Thyroid gland (tissue), 4 donors: ENCODE measurements at regions not wholly inside any gene's neighbourhood (a gene's known extent, or its start where the extent isn't known, plus 50 kb on each side); places are given as distances from the start of the nearest gene placed in this dataset.
"Not testable (repeated sequence)": the region's sequence is repeated elsewhere in the genome, so short reads cannot be mapped to it uniquely, and the experiment has no call there.

ENCODE experiments used
- DNase-seq, 2 donors: peaks; one replicate each; pipeline ENCODE4 v3.0.0-alpha.2; 2019
- H3K27ac ChIP-seq, 3 donors: fragments of 200-600 bp; sonication (generic); 1 replicate in 2 of 3; 2 replicates in 1 of 3; pipeline ENCODE4 v1.5.1; 2016 to 2019; ENCODE audit warnings: mild to moderate bottlenecking in 1 of 3, moderate library complexity in 1 of 3
- H3K27me3 ChIP-seq: fragments of 200-600 bp; sonication (generic); one replicate; pipeline ENCODE4 v1.5.1; 2019
- H3K36me3 ChIP-seq, 2 donors: fragments of 200-600 bp; sonication (generic); one replicate each; pipeline ENCODE4 v1.5.1; 2016 to 2019
- H3K4me1 ChIP-seq, 2 donors: fragments of 200-600 bp; sonication (generic); one replicate each; pipeline ENCODE4 v1.5.1; 2017 to 2019
- H3K4me3 ChIP-seq, 3 donors: fragments of 200-600 bp; sonication (generic); replicated peaks in 1 of 3; 1 replicate in 2 of 3; 2 replicates in 1 of 3; pipeline ENCODE4 v1.5.1; 2016; ENCODE audit warnings: mild to moderate bottlenecking in 1 of 3
- H3K9me3 ChIP-seq: fragments of 200-600 bp; sonication (generic); one replicate; pipeline ENCODE4 v1.5.1; 2017
- CTCF ChIP-seq, 6 experiments: fragments of 200-600 bp in 3 of 6; fragments of 450-650 bp in 3 of 6; sonication (generic) in 3 of 6; IDR thresholded peaks; one replicate each; pipeline ENCODE4 v1.5.1; 2016 to 2019; ENCODE audit warnings: antibody characterized with exemption in 6 of 6, mild to moderate bottlenecking in 2 of 6, inconsistent platforms in 1 of 6, moderate library complexity in 1 of 6
- POLR2A ChIP-seq, 2 donors: fragments of 450-650 bp; IDR thresholded peaks; one replicate each; pipeline ENCODE4 v1.6.1; 2017; ENCODE audit warnings: antibody characterized with exemption in 2 of 2, mild to moderate bottlenecking in 2 of 2, moderate library complexity in 1 of 2
- WGBS, 2 donors: methylation state at CpG; one replicate each; pipeline ENCODE4 v1.1.5; 2017; 5-methylcytosine and 5-hydroxymethylcytosine counted together
- intact Hi-C: fragments of 100-400 bp; cut with DNase I; formaldehyde crosslinking; loops from one replicate; pipeline ENCODE4 v1.15.1; 2023

GRCh38 chr18:26631135-26631534, 82.8 kb upstream of the KCTD1 start:
- TF ChIP-seq CTCF (IDR thresholded peaks at IDR 0.05) (no peak), POLR2A (IDR thresholded peaks at IDR 0.05) (no peak)
- intact Hi-C loops = loop anchor here (10.0 kb wide), 1 partner anchor 236 kb away; no protein-coding TSS in a partner anchor
- Histone ChIP-seq H3K27me3 (no peaks in the 10 kb centered on the region), H3K9me3 (no peaks in the 10 kb centered on the region), H3K36me3 (no peaks in the 10 kb centered on the region), H3K4me3 (no peak overlapping the region), H3K27ac (no peak overlapping the region), H3K4me1 (no peaks in the 10 kb centered on the region)
- 0 to 44% methylated on average over 1 of the region's 1 CpG for WGBS, 2 donors
- DNase-seq = no peak

GRCh38 chr18:26630596-26630995, 82.2 kb upstream of the KCTD1 start:
- H3K36me3 ChIP-seq = no peaks in the 10 kb centered on the region
- intact Hi-C loops = loop anchor here (10.0 kb wide), 1 partner anchor 236 kb away; no protein-coding TSS in a partner anchor
- no peaks in the 10 kb centered on the region for H3K9me3 ChIP-seq
- no peaks in the 10 kb centered on the region for H3K4me1 ChIP-seq
- no peaks in the 10 kb centered on the region for H3K27me3 ChIP-seq
- DNase-seq = no peak
- no peak overlapping the region for H3K4me3 ChIP-seq
- TF ChIP-seq POLR2A (IDR thresholded peaks at IDR 0.05) (no peak), CTCF (IDR thresholded peaks at IDR 0.05) (no peak)
- 88 to 96% methylated on average over 4 of the region's 4 CpGs for WGBS, 2 donors
- no peak overlapping the region for H3K27ac ChIP-seq

GRCh38 chr18:26628017-26628416, 79.7 kb upstream of the KCTD1 start:
- Histone ChIP-seq H3K4me1 (no peaks in the 10 kb centered on the region), H3K27me3 (no peaks in the 10 kb centered on the region), H3K9me3 (no peaks in the 10 kb centered on the region), H3K4me3 (no peak overlapping the region), H3K36me3 (no peaks in the 10 kb centered on the region), H3K27ac (no peak overlapping the region)
- intact Hi-C loops = no loop called here
- TF ChIP-seq POLR2A (IDR thresholded peaks at IDR 0.05) (no peak), CTCF (IDR thresholded peaks at IDR 0.05) (no peak)
- DNase-seq = no peak

GRCh38 chr18:26624443-26624842, 76.1 kb upstream of the KCTD1 start:
- H3K27me3 ChIP-seq = no peaks in the 10 kb centered on the region
- DNase-seq = no peak
- intact Hi-C loops = loop anchor here (5.0 kb wide), 1 partner anchor 148 kb away; no protein-coding TSS in a partner anchor
- no peaks in the 10 kb centered on the region for H3K4me1 ChIP-seq
- no peak overlapping the region for H3K4me3 ChIP-seq
- no peak overlapping the region for H3K27ac ChIP-seq
- TF ChIP-seq CTCF (IDR thresholded peaks at IDR 0.05) (no peak), POLR2A (IDR thresholded peaks at IDR 0.05) (no peak)
- no peaks in the 10 kb centered on the region for H3K36me3 ChIP-seq
- 86 to 96% methylated on average over 4 of the region's 4 CpGs for WGBS, 2 donors
- no peaks in the 10 kb centered on the region for H3K9me3 ChIP-seq

- H3K4me1 ChIP-seq, H3K36me3 ChIP-seq, H3K9me3 ChIP-seq, H3K4me3 ChIP-seq, H3K27me3 ChIP-seq, DNase-seq, H3K27ac ChIP-seq: not testable (repeated sequence)
- 97% methylated on average over 2 of the region's 2 CpGs for whole genome bisulfite sequencing, 2 donors
- intact Hi-C loops = loop anchor here (5.0 kb wide), 1 partner anchor 149 kb away; no protein-coding TSS in a partner anchor
Observed at GRCh38 chr18:26623314-26623713, 75.0 kb upstream of the KCTD1 start.
